ENCODE measurements at regions not wholly inside any gene's neighbourhood (a gene's known extent, or its start where the extent isn't known, plus 50 kb on each side); places are given as distances from the start of the nearest gene placed in this dataset.
A peak's percentile ranks its signal among the peaks of the same experiment; 100 is the strongest.

- TF ChIP-seq CTCF (IDR thresholded peaks at IDR 0.05; ENCODE audit: insufficient read depth, low read length, missing control alignments): no peak
- DNase-seq (ENCODE audit: low read depth, low spot score): no peak
- POLR2A ChIA-PET: no interaction called here
- CTCF ChIA-PET: no interaction called here
- no peak overlapping the region for H3K4me3 ChIP-seq (ENCODE audit: low read depth, low read length)
Measured at GRCh38 chr6:19013026-19013705, 626.0 kb downstream of the RNF144B start.

GRCh38 chr6:19024737-19025136 is 637.6 kb downstream of the RNF144B start:
- no peak for DNase-seq (ENCODE audit: low read depth, low spot score)
- POLR2A ChIA-PET: no interaction called here
- CTCF ChIA-PET: interaction anchor here (0.6 to 2.0 kb wide), 7 partner anchors 22 to 1031 kb away, joined by 3 to 11 read pairs (median 3); no protein-coding TSS in a partner anchor
- no peak overlapping the region for H3K4me3 ChIP-seq (ENCODE audit: low read depth, low read length)
- peak; percentile 40 for TF ChIP-seq CTCF (IDR thresholded peaks at IDR 0.05; ENCODE audit: insufficient read depth, low read length, missing control alignments)

GRCh38 chr6:19028201-19028600 is 641.1 kb downstream of the RNF144B start:
- POLR2A ChIA-PET: no interaction called here

GRCh38 chr6:19032591-19033295 is 645.6 kb downstream of the RNF144B start:
- H3K4me3 ChIP-seq (ENCODE audit: low read depth, low read length): no peak overlapping the region
- DNase-seq (ENCODE audit: low read depth, low spot score): no peak
- ChIA-PET POLR2A (no interaction called here), CTCF (no interaction called here)
- no peak for TF ChIP-seq CTCF (IDR thresholded peaks at IDR 0.05; ENCODE audit: insufficient read depth, low read length, missing control alignments)

More at GRCh38 chr6:19028201-19028600, 641.1 kb downstream of the RNF144B start:
- no peak for TF ChIP-seq CTCF (IDR thresholded peaks at IDR 0.05; ENCODE audit: insufficient read depth, low read length, missing control alignments)
- H3K4me3 ChIP-seq (ENCODE audit: low read depth, low read length): no peak overlapping the region
- DNase-seq (ENCODE audit: low read depth, low spot score): no peak
- CTCF ChIA-PET: no interaction called here

GRCh38 chr6:19033683-19034082 is 646.5 kb downstream of the RNF144B start:
- H3K4me3 ChIP-seq (ENCODE audit: low read depth, low read length): no peak overlapping the region
- no peak for TF ChIP-seq CTCF (IDR thresholded peaks at IDR 0.05; ENCODE audit: insufficient read depth, low read length, missing control alignments)
- ChIA-PET CTCF (no interaction called here), POLR2A (no interaction called here)
- DNase-seq (ENCODE audit: low read depth, low spot score): no peak

- no peak for TF ChIP-seq CTCF (IDR thresholded peaks at IDR 0.05; ENCODE audit: insufficient read depth, low read length, missing control alignments)
- CTCF ChIA-PET: no interaction called here
- H3K4me3 ChIP-seq (ENCODE audit: low read depth, low read length): no peak overlapping the region
- DNase-seq (ENCODE audit: low read depth, low spot score): no peak
- POLR2A ChIA-PET: no interaction called here
Measured at GRCh38 chr6:19034986-19035385, 647.8 kb downstream of the RNF144B start.

Measured in AG04449 (cell line).